CD4-positive, CD25-positive, alpha-beta regulatory T cell (primary cell): ENCODE measurements at regions not wholly inside any gene's neighbourhood (a gene's known extent, or its start where the extent isn't known, plus 50 kb on each side); places are given as distances from the start of the nearest gene placed in this dataset.
A peak's percentile ranks its signal among the peaks of the same experiment; 100 is the strongest.

ENCODE experiments used
- ATAC-seq, 2 donors: fragments of 150-1000 bp; cut with Tn5 transposase; one replicate each; pipeline ENCODE4 v1.10.0; 2021; ENCODE audit warnings: low read depth in 2 of 2, moderate number of reproducible peaks in 2 of 2, moderate library complexity in 1 of 2
- DNase-seq, 3 donors: peaks; one replicate each; pipeline versions ENCODE4 v3.0.0 to v3.0.0-alpha.2; 2012 to 2022; ENCODE audit warnings: mixed read lengths in 1 of 3
- H3K27ac ChIP-seq: one replicate; pipeline ENCODE4 v1.7.0; 2013; ENCODE audit warnings: mild to moderate bottlenecking, low read length; ENCODE audit not compliant: insufficient read depth, poor library complexity, severe bottlenecking
- H3K27me3 ChIP-seq: one replicate; pipeline ENCODE4 v1.7.0; 2013; ENCODE audit warnings: low read length; ENCODE audit not compliant: control insufficient read depth, insufficient read depth
- H3K36me3 ChIP-seq: one replicate; pipeline ENCODE4 v1.7.0; 2013; ENCODE audit warnings: mild to moderate bottlenecking, low read length, moderate library complexity; ENCODE audit not compliant: control insufficient read depth, insufficient read depth
- H3K4me1 ChIP-seq: 2 replicates; pipeline ENCODE4 v1.7.0; 2013; ENCODE audit warnings: mild to moderate bottlenecking, low read length; ENCODE audit not compliant: insufficient read depth, control insufficient read depth, poor library complexity, severe bottlenecking
- H3K4me3 ChIP-seq: one replicate; pipeline ENCODE4 v1.7.0; 2013; ENCODE audit warnings: low read depth, mild to moderate bottlenecking, low read length, moderate library complexity
- H3K9me3 ChIP-seq, 2 experiments: 1 replicate in 1 of 2; 2 replicates in 1 of 2; pipeline ENCODE4 v1.7.0; 2013; ENCODE audit warnings: low read length in 2 of 2, mild to moderate bottlenecking in 1 of 2, moderate library complexity in 1 of 2; ENCODE audit not compliant: control insufficient read depth in 2 of 2
- H3K27ac Mint-ChIP-seq, 3 donors: one replicate each; pipeline ENCODE4 v1.8.0; 2020 to 2022; ENCODE audit warnings: mild to moderate bottlenecking in 3 of 3, mixed read lengths in 3 of 3, moderate library complexity in 2 of 3
- H3K27me3 Mint-ChIP-seq: one replicate; pipeline ENCODE4 v1.8.0; 2022; ENCODE audit warnings: mild to moderate bottlenecking, mixed read lengths
- H3K36me3 Mint-ChIP-seq: one replicate; pipeline ENCODE4 v1.8.0; 2020; ENCODE audit warnings: mixed read lengths
- H3K4me1 Mint-ChIP-seq, 4 donors: one replicate each; pipeline ENCODE4 v1.8.0; 2020 to 2022; ENCODE audit warnings: mixed read lengths in 4 of 4, mild to moderate bottlenecking in 1 of 4
- H3K4me3 Mint-ChIP-seq, 4 donors: one replicate each; pipeline ENCODE4 v1.8.0; 2020 to 2022; ENCODE audit warnings: mild to moderate bottlenecking in 4 of 4, mixed read lengths in 4 of 4, moderate library complexity in 3 of 4
- H3K9me3 Mint-ChIP-seq, 7 donors: one replicate each; pipeline ENCODE4 v1.8.0; 2020 to 2022; ENCODE audit warnings: mixed read lengths in 7 of 7, mild to moderate bottlenecking in 3 of 7, moderate library complexity in 2 of 7

DNA sequence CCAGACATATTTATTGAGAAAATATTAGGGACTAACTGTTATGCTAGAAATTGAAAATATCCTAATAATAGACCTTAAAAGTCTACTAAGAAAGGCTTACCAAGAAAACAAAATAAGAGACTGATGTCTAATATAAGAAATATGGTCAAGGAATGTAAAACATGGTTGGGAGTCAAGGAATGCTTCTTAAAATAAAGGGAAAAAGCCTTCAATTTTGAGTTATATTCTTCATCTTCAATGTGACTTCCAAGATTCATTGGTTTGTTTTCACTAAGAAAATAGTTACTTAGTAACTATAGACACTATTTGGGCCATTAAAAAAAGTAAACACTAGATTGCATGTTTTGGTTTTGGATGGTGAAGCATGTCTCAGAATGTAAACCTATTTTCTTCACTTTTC is 88.1 kb upstream of the ETV6 start:
- H3K27ac Mint-ChIP-seq, result no peak overlapping the region
- Histone ChIP-seq H3K4me3 (no peak overlapping the region), H3K27ac (no peak overlapping the region), H3K9me3 (no peaks in the 10 kb centered on the region), H3K4me1 (no peaks in the 10 kb centered on the region), H3K27me3 (no peaks in the 10 kb centered on the region), H3K36me3 (no peaks in the 10 kb centered on the region)
- no peak for ATAC-seq
- H3K9me3 Mint-ChIP-seq, result peaks cover 0 to 1% (median 0%) of the 10 kb centered on the region in 7 donors
- H3K4me3 Mint-ChIP-seq, result no peak overlapping the region
- no peaks in the 10 kb centered on the region for H3K4me1 Mint-ChIP-seq
- DNase-seq, result no peak
- H3K36me3 Mint-ChIP-seq, result no peaks in the 10 kb centered on the region
- H3K27me3 Mint-ChIP-seq, result peaks cover 9% of the 10 kb centered on the region

DNA sequence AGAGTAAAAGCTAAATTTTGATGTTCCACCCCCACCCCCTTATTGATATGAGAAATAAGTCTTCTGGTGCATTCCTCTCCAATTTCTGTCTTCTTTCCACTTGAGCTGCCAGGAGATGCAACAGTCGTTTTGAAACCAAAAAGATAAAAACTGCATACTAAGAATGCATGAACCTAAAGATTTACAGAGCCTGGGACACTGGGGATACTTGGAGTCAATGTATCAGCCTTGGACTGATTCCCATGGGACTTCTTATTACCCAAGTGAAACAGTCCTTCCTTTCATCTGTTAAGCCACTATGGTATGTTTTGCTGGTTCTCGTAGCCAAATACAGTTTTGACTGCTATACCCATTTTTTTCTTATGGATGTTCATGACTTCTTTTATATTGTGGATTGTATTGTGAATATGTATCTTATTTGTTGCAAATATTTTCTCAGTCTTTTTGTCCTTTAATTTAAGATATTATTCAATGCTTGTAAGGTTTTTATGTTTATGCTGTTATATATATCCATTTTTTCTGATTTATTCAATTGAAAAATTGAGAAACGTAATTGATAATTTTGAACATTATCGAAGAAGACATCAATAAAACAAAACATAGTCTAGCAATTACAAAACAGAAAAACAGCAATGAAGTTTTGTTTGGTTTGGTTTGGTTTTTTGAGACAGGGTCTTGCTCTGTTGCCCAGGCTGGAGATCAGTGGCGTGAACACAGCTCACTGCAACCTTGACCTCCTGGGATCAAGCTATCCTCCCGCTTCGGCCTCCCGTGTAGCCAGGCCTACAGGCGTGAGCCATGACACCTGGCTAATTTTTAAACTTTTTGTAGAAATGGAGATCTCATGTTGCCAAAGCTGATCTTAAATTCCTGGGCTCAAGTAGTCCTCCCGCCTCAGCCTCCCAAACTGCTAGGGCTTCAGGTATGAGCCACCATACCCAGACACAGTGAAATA is 85.4 kb upstream of the ETV6 start:
- ATAC-seq, result no peak
- no peaks in the 10 kb centered on the region for H3K4me1 ChIP-seq

DNA sequence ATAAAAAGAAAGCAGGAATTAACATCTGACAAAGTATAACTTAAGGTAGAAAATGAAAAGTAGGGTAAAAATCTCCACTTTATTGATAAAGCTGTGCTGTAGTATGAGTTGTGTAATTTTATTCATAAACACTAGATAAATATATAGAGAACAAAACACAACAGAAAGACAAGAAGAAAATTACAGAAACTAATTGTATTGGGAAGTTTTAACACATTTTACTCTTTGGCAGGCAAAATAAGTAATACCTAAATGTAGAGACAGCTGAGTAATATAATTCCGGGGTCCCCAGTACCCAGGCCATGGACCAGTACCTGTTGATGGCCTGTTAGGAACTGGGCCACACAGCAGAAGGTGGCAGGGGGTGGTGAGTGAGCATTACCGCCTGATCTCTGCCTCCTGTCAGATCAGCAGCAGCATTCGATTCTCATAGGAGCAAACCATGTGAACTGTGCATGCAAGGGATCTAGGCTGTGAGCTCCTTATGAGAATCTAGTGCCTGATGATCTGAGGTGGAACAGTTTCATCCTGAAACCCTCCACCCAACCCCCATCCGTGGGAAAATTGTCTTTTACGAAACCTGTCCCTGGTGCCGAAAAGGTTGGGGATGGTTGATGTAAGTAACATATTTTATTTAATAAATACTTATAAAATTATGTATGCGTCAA is 84.4 kb upstream of the ETV6 start:
- Mint-ChIP-seq H3K27me3 (peaks cover 10% of the 10 kb centered on the region), H3K27ac (no peak overlapping the region), H3K36me3 (no peaks in the 10 kb centered on the region), H3K4me3 (no peak overlapping the region), H3K4me1 (no peaks in the 10 kb centered on the region), H3K9me3 (peaks cover 0 to 1% (median 0%) of the 10 kb centered on the region in 7 donors)
- Histone ChIP-seq H3K4me3 (no peak overlapping the region), H3K36me3 (no peaks in the 10 kb centered on the region), H3K27ac (no peak overlapping the region), H3K4me1 (no peaks in the 10 kb centered on the region), H3K9me3 (no peaks in the 10 kb centered on the region), H3K27me3 (no peaks in the 10 kb centered on the region)
- DNase-seq (no peak), ATAC-seq (no peak)

More for the DNA sequence above, 85.4 kb upstream of the ETV6 start:
- Mint-ChIP-seq H3K36me3 (no peaks in the 10 kb centered on the region), H3K4me3 (no peak overlapping the region), H3K27ac (no peak overlapping the region), H3K4me1 (no peaks in the 10 kb centered on the region), H3K27me3 (peaks cover 16% of the 10 kb centered on the region), H3K9me3 (peaks cover 0 to 1% (median 0%) of the 10 kb centered on the region in 7 donors)
- Histone ChIP-seq H3K27ac (no peak overlapping the region), H3K36me3 (no peaks in the 10 kb centered on the region), H3K4me3 (no peak overlapping the region), H3K27me3 (no peaks in the 10 kb centered on the region), H3K9me3 (no peaks in the 10 kb centered on the region)
- DNase-seq, result no peak

DNA sequence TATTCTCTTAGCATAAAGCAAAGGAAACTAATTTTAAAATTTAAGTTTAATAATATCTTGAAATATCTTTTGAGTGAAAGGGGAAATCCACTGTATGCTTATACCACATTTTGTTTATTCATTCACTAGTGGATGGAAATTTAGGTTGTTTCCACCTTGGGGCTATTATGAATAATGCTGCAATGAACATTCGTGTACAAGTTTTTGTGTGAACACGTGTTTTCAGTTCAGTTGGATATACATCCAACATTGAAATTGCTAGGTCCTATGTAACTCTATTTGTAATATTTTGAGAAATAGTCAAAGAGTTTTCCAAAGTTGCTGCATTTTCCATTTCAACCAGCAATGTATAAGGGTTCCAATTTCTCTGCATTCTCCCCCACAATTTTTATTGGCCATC is 83.7 kb upstream of the ETV6 start:
- no peak for ATAC-seq
- no peak for DNase-seq
- Histone ChIP-seq H3K27ac (no peak overlapping the region), H3K4me1 (no peaks in the 10 kb centered on the region), H3K4me3 (no peak overlapping the region), H3K36me3 (no peaks in the 10 kb centered on the region), H3K27me3 (no peaks in the 10 kb centered on the region), H3K9me3 (no peaks in the 10 kb centered on the region)
- Mint-ChIP-seq H3K9me3 (peaks cover 0 to 1% (median 0%) of the 10 kb centered on the region in 7 donors), H3K4me1 (no peaks in the 10 kb centered on the region), H3K36me3 (no peaks in the 10 kb centered on the region), H3K4me3 (no peak overlapping the region), H3K27ac (no peak overlapping the region), H3K27me3 (peaks cover 6% of the 10 kb centered on the region)

DNA sequence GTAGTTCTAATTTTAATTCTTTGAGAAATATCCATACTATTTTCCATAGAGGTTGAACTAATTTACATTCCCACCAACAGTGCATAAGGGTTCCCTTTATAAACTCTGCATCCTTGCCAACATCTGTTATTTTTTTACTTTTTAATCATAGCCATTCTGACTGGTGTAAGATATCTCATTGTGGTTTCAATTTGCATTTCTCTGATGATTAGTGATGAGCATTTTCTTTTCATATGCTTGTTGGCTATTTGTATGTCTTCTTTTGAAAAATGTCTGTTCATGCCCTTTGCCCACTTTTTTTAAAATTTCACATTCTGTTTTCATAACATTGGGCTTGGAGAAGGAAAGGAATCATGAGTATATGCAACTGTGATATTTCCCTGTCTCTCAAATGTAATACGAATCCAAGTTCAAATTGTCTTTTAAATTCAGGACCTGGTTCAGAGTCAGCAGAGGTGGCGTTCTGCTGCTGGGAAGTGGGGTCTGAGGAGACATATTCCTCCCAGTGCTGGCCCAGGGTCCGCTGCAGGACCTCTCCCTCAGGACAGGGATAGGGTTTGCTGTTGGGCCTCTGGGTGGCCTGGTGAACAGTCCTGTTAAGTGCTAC is 81.2 kb upstream of the ETV6 start:
- H3K9me3 Mint-ChIP-seq, result peaks cover 0 to 1% (median 0%) of the 10 kb centered on the region in 7 donors
- no peak overlapping the region for H3K4me3 ChIP-seq
- H3K36me3 ChIP-seq, result no peaks in the 10 kb centered on the region
- no peak for DNase-seq
- no peaks in the 10 kb centered on the region for H3K36me3 Mint-ChIP-seq
- no peaks in the 10 kb centered on the region for H3K27me3 ChIP-seq
- H3K27me3 Mint-ChIP-seq, result peaks cover 6% of the 10 kb centered on the region
- H3K27ac ChIP-seq, result no peak overlapping the region
- no peak overlapping the region for H3K27ac Mint-ChIP-seq
- ATAC-seq, result no peak
- no peaks in the 10 kb centered on the region for H3K4me1 ChIP-seq
- H3K9me3 ChIP-seq, result no peaks in the 10 kb centered on the region
- no peak overlapping the region for H3K4me3 Mint-ChIP-seq
- no peaks in the 10 kb centered on the region for H3K4me1 Mint-ChIP-seq

DNA sequence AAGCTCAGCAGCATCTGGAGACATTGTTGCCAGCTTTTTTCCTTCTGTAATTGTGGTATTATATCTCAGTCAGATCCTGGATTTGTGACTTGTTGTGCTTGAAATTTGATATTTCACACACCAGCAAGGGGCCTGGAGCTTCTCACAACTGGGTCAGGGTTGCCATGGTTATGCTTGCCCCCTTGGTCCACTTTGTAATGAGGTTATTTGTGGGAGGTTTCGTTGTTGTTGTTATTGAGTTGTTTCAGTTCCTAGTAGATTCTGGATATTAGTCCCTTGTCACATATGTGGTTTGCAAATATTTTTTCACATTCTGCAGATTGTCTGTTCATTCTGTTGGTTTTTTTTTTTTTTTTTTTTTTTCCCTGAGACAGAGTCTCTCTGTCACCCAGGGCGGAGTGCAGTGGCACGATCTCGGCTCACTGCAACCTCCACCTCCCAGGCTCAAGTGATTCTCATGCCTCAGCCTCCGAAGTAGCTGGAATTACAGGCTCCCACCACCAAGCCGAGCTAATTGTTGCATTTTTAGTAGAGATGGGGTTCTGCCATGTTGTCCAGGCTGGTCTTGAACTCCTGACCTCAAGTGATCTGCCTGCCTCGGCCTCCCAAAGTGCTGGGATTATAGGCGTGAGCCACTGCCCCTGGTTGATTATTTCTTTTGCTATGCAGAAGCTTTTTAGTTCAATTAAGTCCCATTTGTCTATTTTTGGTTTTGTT is 80.6 kb upstream of the ETV6 start:
- Mint-ChIP-seq H3K27me3 (peaks cover 8% of the 10 kb centered on the region), H3K4me1 (no peaks in the 10 kb centered on the region), H3K27ac (peak overlapping the region in 2 of 3 donors; percentile 51 to 66), H3K9me3 (peaks cover 0 to 1% (median 0%) of the 10 kb centered on the region in 7 donors), H3K36me3 (no peaks in the 10 kb centered on the region), H3K4me3 (no peak overlapping the region)
- H3K36me3 ChIP-seq, result no peaks in the 10 kb centered on the region
- no peak overlapping the region for H3K4me3 ChIP-seq
- H3K9me3 ChIP-seq, result no peaks in the 10 kb centered on the region
- H3K27me3 ChIP-seq, result no peaks in the 10 kb centered on the region
- ATAC-seq (no peak), DNase-seq (no peak)
- no peaks in the 10 kb centered on the region for H3K4me1 ChIP-seq
- H3K27ac ChIP-seq, result no peak overlapping the region

DNA sequence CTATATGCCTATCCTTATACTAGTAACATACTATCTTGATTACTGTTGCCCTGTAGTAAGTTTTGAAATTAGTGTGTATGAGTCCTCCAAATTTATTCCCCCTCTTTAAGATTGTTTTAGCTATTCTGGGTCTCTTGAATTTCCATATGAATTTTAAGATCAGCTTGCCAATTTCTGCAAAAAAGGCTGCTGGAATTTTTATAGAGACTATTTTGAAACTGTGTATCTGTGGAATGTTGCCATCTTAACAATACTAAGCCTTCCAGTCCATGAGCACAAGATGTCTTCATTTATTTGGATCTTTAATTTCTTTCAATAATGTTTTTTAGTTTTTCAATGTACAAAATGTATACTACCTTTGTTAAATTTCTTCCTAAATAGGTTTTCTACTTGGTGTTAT is 79.8 kb upstream of the ETV6 start:
- Histone ChIP-seq H3K4me1 (no peaks in the 10 kb centered on the region), H3K9me3 (no peaks in the 10 kb centered on the region), H3K4me3 (no peak overlapping the region), H3K27ac (no peak overlapping the region), H3K27me3 (no peaks in the 10 kb centered on the region), H3K36me3 (no peaks in the 10 kb centered on the region)
- H3K27me3 Mint-ChIP-seq, result peaks cover 12% of the 10 kb centered on the region
- no peak overlapping the region for H3K27ac Mint-ChIP-seq
- ATAC-seq, result no peak
- no peaks in the 10 kb centered on the region for H3K36me3 Mint-ChIP-seq
- H3K9me3 Mint-ChIP-seq, result no peaks in the 10 kb centered on the region
- no peak overlapping the region for H3K4me3 Mint-ChIP-seq
- DNase-seq, result no peak
- H3K4me1 Mint-ChIP-seq, result no peaks in the 10 kb centered on the region
